ENCODE measurements at regions not wholly inside any gene's neighbourhood (a gene's known extent, or its start where the extent isn't known, plus 50 kb on each side); places are given as distances from the start of the nearest gene placed in this dataset.

DNA sequence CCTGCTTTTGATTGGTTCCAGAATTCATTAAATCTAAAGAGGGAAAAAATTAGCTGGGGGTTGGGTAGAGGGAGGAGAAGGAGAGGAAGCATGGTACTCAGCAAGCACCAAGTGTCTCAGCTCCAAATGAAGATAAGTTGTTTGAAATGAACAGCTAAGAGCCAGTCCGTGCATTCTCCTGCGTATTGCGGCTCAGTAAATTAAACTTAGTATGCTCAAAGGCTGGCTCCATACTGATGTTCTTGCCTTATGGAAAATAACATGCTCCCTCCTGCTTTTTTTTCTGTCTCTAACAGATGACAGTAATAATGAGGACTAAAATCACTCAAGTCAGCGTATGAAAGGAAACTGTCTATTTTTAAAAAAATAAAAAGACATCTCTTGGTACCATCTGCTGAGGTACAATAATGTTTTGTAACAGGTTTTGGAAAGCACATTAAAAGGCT, 161.0 kb downstream of the SPATA31D1 start:
- TF ChIP-seq EGR1 (IDR thresholded peaks at IDR 0.05) (no peak), RAD21 (IDR thresholded peaks at IDR 0.05; ENCODE audit: low read depth) (no peak), CEBPB (IDR thresholded peaks at IDR 0.05) (no peak)
- TF ChIP-seq, protein P1, sequence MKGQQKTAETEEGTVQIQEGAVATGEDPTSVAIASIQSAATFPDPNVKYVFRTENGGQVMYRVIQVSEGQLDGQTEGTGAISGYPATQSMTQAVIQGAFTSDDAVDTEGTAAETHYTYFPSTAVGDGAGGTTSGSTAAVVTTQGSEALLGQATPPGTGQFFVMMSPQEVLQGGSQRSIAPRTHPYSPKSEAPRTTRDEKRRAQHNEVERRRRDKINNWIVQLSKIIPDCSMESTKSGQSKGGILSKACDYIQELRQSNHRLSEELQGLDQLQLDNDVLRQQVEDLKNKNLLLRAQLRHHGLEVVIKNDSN (IDR thresholded peaks at IDR 0.05): no peak

All from Ishikawa (cell line).